HepG2 (cell line): ENCODE measurements at regions not wholly inside any gene's neighbourhood (a gene's known extent, or its start where the extent isn't known, plus 50 kb on each side); places are given as distances from the start of the nearest gene placed in this dataset.
A peak's percentile ranks its signal among the peaks of the same experiment; 100 is the strongest.

Experiments used
- ATAC-seq: fragments of 200-7000 bp; cut with Tn5 transposase; 3 replicates; pipeline ENCODE4 v1.9.1; 2020; ENCODE audit warnings: mild to moderate bottlenecking, moderate library complexity
- BruUV-seq: library from RNA; stranded (reverse); fragments of 400-500 nt; replicated peaks from 2 replicates; lab custom pipeline; 2021; lab: Mats Ljungman, UMichigan
- CTCF ChIA-PET: fragments of 300-600 bp; formaldehyde crosslinking; extraction: SDS; loops from one replicate; lab custom pipeline; 2021; ENCODE audit warnings: low total read pairs, inconsistent platforms, low intra/inter-chr PET ratio; lab: Yijun Ruan, JAX
- POLR2A ChIA-PET: fragments of 350-600 bp; sonication (Branson Sonifier 250); formaldehyde crosslinking; loops from one replicate; lab custom pipeline; 2020; ENCODE audit warnings: antibody characterized with exemption, inconsistent platforms; lab: Yijun Ruan, JAX
- DNase-seq: peaks from one replicate; pipeline ENCODE4 v3.0.0-alpha.2; 2015; ENCODE audit warnings: low spot score
- FAIRE-seq: peaks from 3 replicates; lab custom pipeline; 2011; peaks lifted over from hg19 to GRCh38; lab: Jason Lieb, UNC
- H2AFZ ChIP-seq: one replicate; pipeline ENCODE4 v1.6.1; 2011; ENCODE audit warnings: low read length, inconsistent platforms
- H3K27ac ChIP-seq: fragments of 300-600 bp; 3 replicates; pipeline ENCODE4 v1.8.0; 2011; ENCODE audit warnings: mixed run types, mild to moderate bottlenecking, mixed read lengths, low read length, inconsistent platforms; ENCODE audit not compliant: insufficient read depth; ENCODE audit errors: extremely low read length
- H3K27me3 ChIP-seq, 2 experiments: fragments of 200-600 bp in 1 of 2; 2 replicates in 1 of 2; 3 replicates in 1 of 2; pipeline versions ENCODE4 v1.6.0 to v1.8.0; 2011; ENCODE audit warnings: low read length in 2 of 2, mild to moderate bottlenecking in 2 of 2, moderate library complexity in 2 of 2, inconsistent platforms in 1 of 2; ENCODE audit not compliant: insufficient read depth in 2 of 2, control insufficient read depth in 1 of 2
- H3K36me3 ChIP-seq, 2 experiments: fragments of 200-600 bp in 1 of 2; replicated peaks in 1 of 2; 2 replicates in 1 of 2; 3 replicates in 1 of 2; pipeline versions ENCODE4 v1.5.1 to v1.8.0; 2011; ENCODE audit warnings: low read length in 2 of 2, inconsistent platforms in 1 of 2; ENCODE audit not compliant: insufficient read depth in 2 of 2, control insufficient read depth in 1 of 2
- H3K4me1 ChIP-seq: 2 replicates; pipeline ENCODE4 v1.5.1; 2012; ENCODE audit warnings: low read length, inconsistent platforms; ENCODE audit not compliant: insufficient read depth
- H3K4me2 ChIP-seq: 2 replicates; pipeline ENCODE4 v1.6.0; 2011; ENCODE audit warnings: low read depth, low read length, inconsistent platforms
- H3K4me3 ChIP-seq, 3 experiments: fragments of 200-600 bp in 1 of 3; sonication (generic), shearing (Covaris generic) in 1 of 3; replicated peaks in 1 of 3; 2 replicates each; pipeline ENCODE4 v1.5.1; 2011 to 2016; ENCODE audit warnings: low read length in 3 of 3, inconsistent platforms in 2 of 3, low read depth in 2 of 3, mild to moderate bottlenecking in 2 of 3, control low read depth in 1 of 3, mixed read lengths in 1 of 3; ENCODE audit not compliant: insufficient read depth in 1 of 3
- H3K79me2 ChIP-seq: one replicate; pipeline ENCODE4 v1.6.1; 2011; ENCODE audit warnings: low read length, inconsistent platforms; ENCODE audit not compliant: insufficient read depth
- H3K9ac ChIP-seq: 2 replicates; pipeline ENCODE4 v1.6.0; 2011; ENCODE audit warnings: mild to moderate bottlenecking, low read depth, low read length, inconsistent platforms; ENCODE audit not compliant: insufficient read depth
- H3K9me3 ChIP-seq: 2 replicates; pipeline ENCODE4 v1.5.1; 2012; ENCODE audit warnings: mild to moderate bottlenecking, low read length
- H4K20me1 ChIP-seq: 2 replicates; pipeline ENCODE4 v1.6.0; 2011; ENCODE audit warnings: inconsistent platforms, mild to moderate bottlenecking, low read length, moderate library complexity; ENCODE audit not compliant: insufficient read depth
- CBX5 ChIP-seq: sonication (generic); formaldehyde crosslinking; IDR thresholded peaks from 2 replicates; pipeline ENCODE4 v1.4.0; 2020; ENCODE audit warnings: missing genetic modification reagents, borderline replicate concordance
- EED ChIP-seq: sonication (generic); formaldehyde crosslinking; IDR thresholded peaks from 2 replicates; pipeline ENCODE4 v1.5.0; 2020; ENCODE audit warnings: mild to moderate bottlenecking, missing genetic modification reagents
- HMGA1 ChIP-seq: sonication (generic); formaldehyde crosslinking; conservative IDR thresholded peaks from 2 replicates; pipeline ENCODE4 v1.4.0; 2020; ENCODE audit warnings: missing genetic modification reagents
- MAFF ChIP-seq: IDR thresholded peaks from 2 replicates; pipeline ENCODE4 v1.6.1; 2011; ENCODE audit warnings: low read depth, low read length, improper control_type of control experiment
- MAFK ChIP-seq, 2 experiments: IDR thresholded peaks in 1 of 2; conservative IDR thresholded peaks in 1 of 2; 2 replicates each; pipeline ENCODE4 v1.6.1; 2011; ENCODE audit warnings: improper control_type of control experiment in 2 of 2, low read length in 2 of 2
- RBM39 ChIP-seq: fragments of 200-400 bp; formaldehyde crosslinking; IDR thresholded peaks from one replicate; pipeline ENCODE4 v1.6.1; 2018; ENCODE audit warnings: antibody characterized with exemption, mild to moderate bottlenecking, low read depth, low read length; ENCODE audit not compliant: poor library complexity, severe bottlenecking
- RFX1 ChIP-seq: fragments of 450-650 bp; IDR thresholded peaks from 2 replicates; pipeline ENCODE4 v1.6.1; 2017
- SMARCE1 ChIP-seq: fragments of 450-650 bp; IDR thresholded peaks from 2 replicates; pipeline ENCODE4 v1.6.1; 2017; ENCODE audit warnings: borderline replicate concordance
- ZHX2 ChIP-seq, 2 experiments: sonication (generic) in 1 of 2; formaldehyde crosslinking in 1 of 2; IDR thresholded peaks; 2 replicates each; pipeline versions ENCODE4 v1.6.1 to v1.9.0; 2014 to 2022; ENCODE audit warnings: antibody characterized with exemption in 1 of 2, borderline replicate concordance in 1 of 2, inconsistent platforms in 1 of 2, low read depth in 1 of 2, missing genetic modification reagents in 1 of 2
- ZNF670 ChIP-seq: sonication (generic); formaldehyde crosslinking; IDR thresholded peaks from 2 replicates; pipeline ENCODE4 v1.8.0; 2022; ENCODE audit warnings: mild to moderate bottlenecking, missing genetic modification reagents, borderline replicate concordance
- WGBS: methylation state at CpG from one replicate; pipeline ENCODE4 v1.1.6; 2017; ENCODE audit warnings: low lambda C conversion rate; 5-methylcytosine and 5-hydroxymethylcytosine counted together
- in situ Hi-C: cut with HindIII; loops from 2 replicates; pipeline ENCODE4 v1.10.0; 2017; ENCODE audit warnings: low pct_unique_long_range_greater_than_20kb; ENCODE audit not compliant: extremely low pct_ligation_motif_present
- intact Hi-C: fragments of 100-400 bp; cut with micrococcal nuclease; formaldehyde crosslinking; loops from one replicate; pipeline ENCODE4 v1.10.0; 2022; ENCODE audit not compliant: unreplicated experiment

DNA sequence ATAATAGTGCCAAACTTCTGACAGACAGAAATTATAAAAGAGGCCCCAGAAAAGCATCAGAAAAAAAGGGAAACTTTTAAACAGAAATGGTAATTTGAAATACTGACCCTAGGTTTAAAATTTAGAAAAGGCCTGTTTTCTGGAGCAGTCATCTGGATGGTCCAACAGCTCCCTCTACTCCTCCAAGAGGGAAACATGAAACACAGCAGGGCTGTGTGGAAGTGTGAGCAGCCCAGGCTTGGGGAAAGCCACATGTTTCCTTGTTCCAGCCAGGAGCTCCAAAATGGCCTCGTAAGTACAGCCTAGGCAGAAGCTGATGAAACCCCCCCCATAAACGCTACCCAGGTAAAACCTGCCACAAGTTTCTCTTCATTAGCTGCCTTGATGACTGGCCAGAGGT lies 499.3 kb upstream of the ADAMTS16 start:
- 33% methylated on average over 2 of the region's 2 CpGs for WGBS
- Histone ChIP-seq H3K9ac (no peak overlapping the region), H4K20me1 (no peaks in the 10 kb centered on the region), H2AFZ (no peak overlapping the region), H3K4me3 (no peak overlapping the region), H3K4me1 (no peaks in the 10 kb centered on the region), H3K4me2 (no peak overlapping the region)
- ATAC-seq, result peak; percentile 48; the same call in 1 of the 3 replicates
- intact Hi-C loops, result no loop called here
- TF ChIP-seq RBM39 (no peak), HMGA1 (CRISPR knock-in tag) (no peak), EED (no peak)
- TF ChIP-seq, all 625 proteins: peak for 0
- H3K36me3 ChIP-seq, result no peaks in the 10 kb centered on the region
- peaks cover 12% of the 10 kb centered on the region for H3K9me3 ChIP-seq
- H3K79me2 ChIP-seq, result no peaks in the 10 kb centered on the region
- ChIA-PET POLR2A (no interaction called here), CTCF (no interaction called here)
- no peak for DNase-seq
- no peak overlapping the region for H3K27ac ChIP-seq
- FAIRE-seq, result no peak
- H3K27me3 ChIP-seq, result no peaks in the 10 kb centered on the region
- BruUV-seq, result no TSS peak
- in situ Hi-C loops, result no loop called here

- BruUV-seq, result no TSS peak
- TF ChIP-seq RFX1, result no peak
- no peak for TF ChIP-seq SMARCE1
- peak; percentile 64 to 74; a peak in 3 of 4 replicates for TF ChIP-seq MAFK (conservative IDR thresholded peaks at IDR 0.05 in 1 of 2, IDR thresholded peaks at IDR 0.05 in 1 of 2; ENCODE audit: low read length in 2 of 2)
- TF ChIP-seq CBX5, result no peak
- no peak for TF ChIP-seq ZNF670
- no peak for TF ChIP-seq ZHX2 (IDR thresholded peaks at IDR 0.05; ENCODE audit: low read depth)
- TF ChIP-seq ZHX2 (CRISPR knock-in tag; IDR thresholded peaks at IDR 0.05; ENCODE audit: borderline replicate concordance), result no peak
- peak; percentile 73 for TF ChIP-seq MAFF
These were observed 497.6 kb upstream of the ADAMTS16 start for GRCh38 chr5:4642525-4642924.

More at GRCh38 chr5:4642525-4642924, 497.6 kb upstream of the ADAMTS16 start:
- H3K27ac ChIP-seq, result no peak overlapping the region
- intact Hi-C loops (no loop called here), in situ Hi-C loops (no loop called here)
- H4K20me1 ChIP-seq, result no peaks in the 10 kb centered on the region
- POLR2A ChIA-PET, result no interaction called here
- no peak overlapping the region for H3K4me2 ChIP-seq
- CTCF ChIA-PET, result no interaction called here
- no peaks in the 10 kb centered on the region for H3K79me2 ChIP-seq
- DNase-seq, result no peak
- FAIRE-seq, result no peak
- ATAC-seq, result no peak
- peaks cover 12% of the 10 kb centered on the region for H3K9me3 ChIP-seq
- WGBS, result 4% methylated on average over 1 of the region's 1 CpG
- H3K36me3 ChIP-seq, result no peaks in the 10 kb centered on the region
- H3K27me3 ChIP-seq, result no peaks in the 10 kb centered on the region; a peak in 1 of 5 replicates
- no peak overlapping the region for H3K4me3 ChIP-seq
- no peaks in the 10 kb centered on the region for H3K4me1 ChIP-seq
- no peak overlapping the region for H2AFZ ChIP-seq
- H3K9ac ChIP-seq, result no peak overlapping the region
